ENCODE measurements at regions not wholly inside any gene's neighbourhood (a gene's known extent, or its start where the extent isn't known, plus 50 kb on each side); places are given as distances from the start of the nearest gene placed in this dataset.

GRCh38 chr10:78927257-78927995 lies 141.3 kb upstream of the ZMIZ1 start:
- TF ChIP-seq, protein P1, sequence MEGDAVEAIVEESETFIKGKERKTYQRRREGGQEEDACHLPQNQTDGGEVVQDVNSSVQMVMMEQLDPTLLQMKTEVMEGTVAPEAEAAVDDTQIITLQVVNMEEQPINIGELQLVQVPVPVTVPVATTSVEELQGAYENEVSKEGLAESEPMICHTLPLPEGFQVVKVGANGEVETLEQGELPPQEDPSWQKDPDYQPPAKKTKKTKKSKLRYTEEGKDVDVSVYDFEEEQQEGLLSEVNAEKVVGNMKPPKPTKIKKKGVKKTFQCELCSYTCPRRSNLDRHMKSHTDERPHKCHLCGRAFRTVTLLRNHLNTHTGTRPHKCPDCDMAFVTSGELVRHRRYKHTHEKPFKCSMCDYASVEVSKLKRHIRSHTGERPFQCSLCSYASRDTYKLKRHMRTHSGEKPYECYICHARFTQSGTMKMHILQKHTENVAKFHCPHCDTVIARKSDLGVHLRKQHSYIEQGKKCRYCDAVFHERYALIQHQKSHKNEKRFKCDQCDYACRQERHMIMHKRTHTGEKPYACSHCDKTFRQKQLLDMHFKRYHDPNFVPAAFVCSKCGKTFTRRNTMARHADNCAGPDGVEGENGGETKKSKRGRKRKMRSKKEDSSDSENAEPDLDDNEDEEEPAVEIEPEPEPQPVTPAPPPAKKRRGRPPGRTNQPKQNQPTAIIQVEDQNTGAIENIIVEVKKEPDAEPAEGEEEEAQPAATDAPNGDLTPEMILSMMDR (IDR thresholded peaks at IDR 0.05; ENCODE audit: low read length) = no peak
- no peak for TF ChIP-seq EZH2 (IDR thresholded peaks at IDR 0.05; ENCODE audit: borderline replicate concordance, low read length)
